Gastroesophageal sphincter (tissue), 4 donors: ENCODE measurements at regions not wholly inside any gene's neighbourhood (a gene's known extent, or its start where the extent isn't known, plus 50 kb on each side); places are given as distances from the start of the nearest gene placed in this dataset.
A peak's percentile ranks its signal among the peaks of the same experiment; 100 is the strongest.

ENCODE experiments used
- ATAC-seq: fragments of 150-250 bp; one replicate; pipeline ENCODE4 v1.9.1; 2016; ENCODE audit warnings: mild to moderate bottlenecking, moderate library complexity
- H3K27ac ChIP-seq, 4 donors: fragments of 200-600 bp; sonication (generic) in 3 of 4; 1 replicate in 3 of 4; 2 replicates in 1 of 4; pipeline ENCODE4 v1.5.1; 2016 to 2019
- H3K27me3 ChIP-seq: fragments of 200-600 bp; sonication (generic); one replicate; pipeline ENCODE4 v1.5.1; 2019
- H3K36me3 ChIP-seq, 2 donors: fragments of 200-600 bp; sonication (generic); one replicate each; pipeline ENCODE4 v1.5.1; 2019; ENCODE audit warnings: control low read depth in 1 of 2
- H3K4me1 ChIP-seq, 3 donors: fragments of 200-600 bp; sonication (generic); 1 replicate in 2 of 3; 2 replicates in 1 of 3; pipeline ENCODE4 v1.5.1; 2016 to 2019; ENCODE audit warnings: control low read depth in 2 of 3
- H3K4me3 ChIP-seq, 2 donors: fragments of 200-600 bp; sonication (generic); one replicate each; pipeline ENCODE4 v1.5.1; 2019; ENCODE audit warnings: mild to moderate bottlenecking in 1 of 2, moderate library complexity in 1 of 2
- H3K9me3 ChIP-seq, 3 donors: fragments of 200-600 bp; sonication (generic); one replicate each; pipeline ENCODE4 v1.5.1; 2017 to 2019; ENCODE audit warnings: control low read depth in 2 of 3
- CTCF ChIP-seq, 4 experiments: fragments of 200-600 bp in 2 of 4; fragments of 450-650 bp in 2 of 4; sonication (generic) in 1 of 4; IDR thresholded peaks; one replicate each; pipeline ENCODE4 v1.5.1; 2017 to 2019; ENCODE audit warnings: antibody characterized with exemption in 4 of 4, mild to moderate bottlenecking in 2 of 4, moderate library complexity in 2 of 4
- EP300 ChIP-seq: sonication (generic); formaldehyde crosslinking; IDR thresholded peaks from one replicate; pipeline ENCODE4 v1.6.1; 2017; ENCODE audit warnings: antibody characterized with exemption, mild to moderate bottlenecking
- POLR2A ChIP-seq, 2 donors: fragments of 450-650 bp; IDR thresholded peaks; one replicate each; pipeline ENCODE4 v1.6.1; 2017; ENCODE audit warnings: antibody characterized with exemption in 2 of 2, mild to moderate bottlenecking in 2 of 2, moderate library complexity in 1 of 2
- POLR2AphosphoS5 ChIP-seq: sonication (generic); formaldehyde crosslinking; IDR thresholded peaks from one replicate; pipeline ENCODE4 v1.6.1; 2017; ENCODE audit warnings: antibody characterized with exemption
- WGBS, 2 donors: methylation state at CpG; one replicate each; pipeline ENCODE4 v1.1.5; 2018; ENCODE audit warnings: low coverage in 1 of 2; 5-methylcytosine and 5-hydroxymethylcytosine counted together

- H3K4me1 ChIP-seq = peaks cover 0 to 9% (median 0%) of the 10 kb centered on the region in 3 donors
- TF ChIP-seq EP300 (no peak), POLR2AphosphoS5 (no peak), CTCF (IDR thresholded peaks at IDR 0.05) (no peak), POLR2A (IDR thresholded peaks at IDR 0.05) (no peak)
- no peaks in the 10 kb centered on the region for H3K36me3 ChIP-seq
- no peak for ATAC-seq
- peaks cover 27% of the 10 kb centered on the region for H3K27me3 ChIP-seq
- WGBS, 2 donors = 53 to 79% methylated on average over 2 of the region's 2 CpGs
- no peak overlapping the region for H3K27ac ChIP-seq
- H3K9me3 ChIP-seq = no peaks in the 10 kb centered on the region
- no peak overlapping the region for H3K4me3 ChIP-seq
Observed at GRCh38 chr22:44650806-44651205, 51.2 kb upstream of the PRR5 start.

GRCh38 chr22:44648821-44649565, 53.0 kb upstream of the PRR5 start:
- Histone ChIP-seq H3K4me3 (peak overlapping the region in 1 of 2 donors; percentile 14), H3K27ac (peak overlapping the region in 3 of 4 donors; percentile 57 to 63 (median 61)), H3K4me1 (peaks cover 0 to 9% (median 0%) of the 10 kb centered on the region in 3 donors), H3K9me3 (no peaks in the 10 kb centered on the region), H3K36me3 (no peaks in the 10 kb centered on the region), H3K27me3 (peaks cover 34% of the 10 kb centered on the region)
- TF ChIP-seq POLR2AphosphoS5 = peak; percentile 78
- no peak for TF ChIP-seq EP300
- TF ChIP-seq POLR2A (IDR thresholded peaks at IDR 0.05) = no peak
- no peak for TF ChIP-seq CTCF (IDR thresholded peaks at IDR 0.05)
- peak; percentile 86 for ATAC-seq
- WGBS, 2 donors = 48 to 64% methylated on average over 3 to 4 of the region's 20 CpGs

GRCh38 chr22:44648085-44648820, 53.8 kb upstream of the PRR5 start:
- Histone ChIP-seq H3K9me3 (no peaks in the 10 kb centered on the region), H3K27me3 (peaks cover 38% of the 10 kb centered on the region), H3K27ac (peak overlapping the region in 3 of 4 donors; percentile 57 to 63 (median 61)), H3K36me3 (no peaks in the 10 kb centered on the region), H3K4me1 (peaks cover 0 to 9% (median 0%) of the 10 kb centered on the region in 3 donors), H3K4me3 (peak overlapping the region in 1 of 2 donors; percentile 14)
- ATAC-seq = peak; percentile 75
- WGBS, 2 donors = 77% methylated on average over 4 of the region's 12 CpGs; no CpG with 5 or more reads in 1 of the 2 donors
- TF ChIP-seq CTCF (IDR thresholded peaks at IDR 0.05) = no peak
- TF ChIP-seq EP300 = no peak
- no peak for TF ChIP-seq POLR2AphosphoS5
- no peak for TF ChIP-seq POLR2A (IDR thresholded peaks at IDR 0.05)

- Histone ChIP-seq H3K27me3 (peaks cover 41% of the 10 kb centered on the region), H3K4me3 (no peak overlapping the region), H3K4me1 (peaks cover 0 to 9% (median 0%) of the 10 kb centered on the region in 3 donors), H3K36me3 (no peaks in the 10 kb centered on the region), H3K27ac (no peak overlapping the region), H3K9me3 (no peaks in the 10 kb centered on the region)
- TF ChIP-seq CTCF (IDR thresholded peaks at IDR 0.05) (no peak), POLR2A (IDR thresholded peaks at IDR 0.05) (no peak), EP300 (no peak), POLR2AphosphoS5 (no peak)
- no peak for ATAC-seq
- WGBS, 2 donors = 84% methylated on average over 5 of the region's 7 CpGs; no CpG with 5 or more reads in 1 of the 2 donors
Observed at GRCh38 chr22:44647141-44647540, 54.9 kb upstream of the PRR5 start.
